Sigmoid colon (tissue), 4 donors: ENCODE measurements at regions not wholly inside any gene's neighbourhood (a gene's known extent, or its start where the extent isn't known, plus 50 kb on each side); places are given as distances from the start of the nearest gene placed in this dataset.

Experiments
- CTCF ChIP-seq, 4 experiments: fragments of 450-650 bp in 3 of 4; fragments of 200-600 bp in 1 of 4; IDR thresholded peaks; one replicate each; pipeline ENCODE4 v1.5.1; 2016 to 2019; ENCODE audit warnings: antibody characterized with exemption in 4 of 4, mild to moderate bottlenecking in 3 of 4, moderate library complexity in 2 of 4
- EP300 ChIP-seq, 4 donors: sonication (generic); formaldehyde crosslinking; IDR thresholded peaks; one replicate each; pipeline ENCODE4 v1.6.1; 2017; ENCODE audit warnings: antibody characterized with exemption in 4 of 4
- POLR2A ChIP-seq, 2 donors: fragments of 450-650 bp; IDR thresholded peaks; one replicate each; pipeline ENCODE4 v1.6.1; 2016; ENCODE audit warnings: antibody characterized with exemption in 2 of 2, mild to moderate bottlenecking in 2 of 2, moderate library complexity in 2 of 2

- TF ChIP-seq CTCF (IDR thresholded peaks at IDR 0.05) (no peak), EP300 (IDR thresholded peaks at IDR 0.05) (no peak), POLR2A (IDR thresholded peaks at IDR 0.05) (no peak)
These were observed 55.6 kb upstream of the ASTN2 start for GRCh38 chr9:117470455-117470854.
